ENCODE measurements at regions not wholly inside any gene's neighbourhood (a gene's known extent, or its start where the extent isn't known, plus 50 kb on each side); places are given as distances from the start of the nearest gene placed in this dataset.
"Not testable (repeated sequence)": the region's sequence is repeated elsewhere in the genome, so short reads cannot be mapped to it uniquely, and the experiment has no call there.

DNA sequence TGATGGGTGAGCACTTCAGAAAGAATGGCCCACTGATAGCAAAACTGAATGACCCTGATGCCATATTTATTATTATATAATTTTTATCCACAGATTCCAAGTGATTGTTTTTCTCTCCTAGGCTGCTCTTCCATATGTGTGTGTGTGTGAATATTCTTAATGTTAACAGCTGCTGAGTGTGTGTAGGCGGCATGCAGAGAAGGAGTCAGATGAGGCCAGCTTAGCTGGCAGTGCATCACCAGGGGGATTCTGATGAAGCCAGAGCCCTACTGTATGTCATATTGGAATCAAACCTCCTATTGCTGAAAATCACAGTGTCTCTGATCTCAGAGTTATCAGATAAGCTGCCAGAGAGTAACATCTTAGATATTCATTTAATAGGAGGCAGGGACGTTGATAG, 177.1 kb downstream of the DMAC1 start:
- DNase-seq (ENCODE audit: low read depth, low spot score): no peak

- DNase-seq (ENCODE audit: low read depth, low spot score): no peak
Measured at GRCh38 chr9:7615344-7615743, 184.2 kb downstream of the DMAC1 start.

DNA sequence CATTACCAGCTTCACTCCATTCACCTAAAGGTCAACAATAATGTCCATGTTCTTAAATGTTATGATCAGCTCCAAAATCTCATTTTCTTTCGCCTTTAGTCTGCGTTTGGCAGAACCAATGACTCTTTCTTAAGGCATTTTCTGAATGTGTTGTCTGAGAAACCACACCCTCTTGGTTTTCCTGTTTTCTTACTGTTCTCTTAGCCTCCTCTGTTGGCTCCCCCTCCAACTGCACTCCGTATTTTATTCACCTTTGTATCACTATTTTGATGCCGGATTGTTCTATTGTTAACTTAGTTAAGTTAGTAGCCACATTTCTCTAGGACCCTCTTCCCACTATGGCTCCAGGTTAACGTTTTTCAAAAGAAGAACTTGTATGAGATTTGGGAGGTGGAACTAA, 185.6 kb downstream of the DMAC1 start:
- no peak for DNase-seq (ENCODE audit: low read depth, low spot score)

- DNase-seq (ENCODE audit: low read depth, low spot score): no peak
Measured at GRCh38 chr9:7608261-7608660, 191.3 kb downstream of the DMAC1 start.

DNA sequence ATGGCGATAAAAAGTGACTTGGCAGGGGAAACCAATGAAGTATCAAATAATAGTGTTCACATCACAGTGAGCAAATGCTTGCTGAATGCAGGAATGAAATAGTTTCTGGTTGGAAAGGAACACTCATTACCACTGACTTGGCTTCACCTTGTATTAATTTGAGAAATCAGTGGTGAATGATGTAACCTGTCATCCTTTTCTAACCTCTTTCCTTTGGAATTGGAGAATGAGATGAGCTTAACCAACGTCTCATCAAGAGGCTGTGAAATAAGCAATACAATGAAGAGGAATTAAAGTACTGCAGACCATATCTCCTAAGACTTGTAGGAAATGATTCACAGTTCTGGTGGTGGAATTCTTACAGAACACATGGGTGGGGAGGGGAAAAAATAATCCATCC, 192.2 kb downstream of the DMAC1 start:
- no peak for DNase-seq (ENCODE audit: low read depth, low spot score)

DNA sequence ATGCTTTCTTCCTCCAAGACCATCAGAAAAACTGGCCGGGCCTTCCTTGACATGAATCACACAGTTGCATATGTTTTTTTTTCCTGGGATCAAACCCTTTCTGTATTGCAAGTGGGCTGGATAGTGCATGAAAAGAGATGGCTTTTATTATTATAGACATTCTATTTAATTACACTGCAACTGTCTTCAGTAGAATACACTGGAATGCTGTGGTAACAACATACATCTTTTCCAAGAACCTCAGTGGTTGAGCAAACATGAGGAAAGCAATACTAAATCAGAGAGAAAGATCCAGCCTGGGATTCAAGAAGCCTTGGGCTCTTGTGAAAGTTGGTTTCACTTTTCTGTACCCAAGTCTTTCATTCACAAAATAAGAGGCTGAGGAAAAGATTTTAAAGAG, 193.0 kb downstream of the DMAC1 start:
- DNase-seq (ENCODE audit: low read depth, low spot score): no peak

GRCh38 chr9:7601739-7602138, 197.8 kb downstream of the DMAC1 start:
- no peak for DNase-seq (ENCODE audit: low read depth, low spot score)

DNA sequence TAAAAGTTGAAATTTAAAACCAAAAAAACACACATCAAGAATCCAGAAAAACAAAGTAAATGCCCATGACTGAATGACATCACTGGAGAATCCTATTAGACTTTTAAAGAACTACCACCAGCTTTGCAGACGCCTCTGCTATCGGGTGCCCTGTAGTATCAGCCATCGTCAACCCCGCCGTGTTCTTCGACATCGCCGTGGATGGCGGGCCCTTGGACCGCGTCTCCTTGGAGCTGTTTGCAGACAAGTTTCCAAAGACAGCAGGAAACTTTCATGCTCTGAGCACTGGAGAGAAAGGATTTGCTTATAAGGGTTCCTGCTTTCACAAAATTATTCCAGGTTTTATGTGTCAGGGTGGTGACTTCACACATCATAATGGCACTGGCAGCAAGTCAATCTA, 201.9 kb downstream of the DMAC1 start:
- DNase-seq (ENCODE audit: low read depth, low spot score): no peak

DNA sequence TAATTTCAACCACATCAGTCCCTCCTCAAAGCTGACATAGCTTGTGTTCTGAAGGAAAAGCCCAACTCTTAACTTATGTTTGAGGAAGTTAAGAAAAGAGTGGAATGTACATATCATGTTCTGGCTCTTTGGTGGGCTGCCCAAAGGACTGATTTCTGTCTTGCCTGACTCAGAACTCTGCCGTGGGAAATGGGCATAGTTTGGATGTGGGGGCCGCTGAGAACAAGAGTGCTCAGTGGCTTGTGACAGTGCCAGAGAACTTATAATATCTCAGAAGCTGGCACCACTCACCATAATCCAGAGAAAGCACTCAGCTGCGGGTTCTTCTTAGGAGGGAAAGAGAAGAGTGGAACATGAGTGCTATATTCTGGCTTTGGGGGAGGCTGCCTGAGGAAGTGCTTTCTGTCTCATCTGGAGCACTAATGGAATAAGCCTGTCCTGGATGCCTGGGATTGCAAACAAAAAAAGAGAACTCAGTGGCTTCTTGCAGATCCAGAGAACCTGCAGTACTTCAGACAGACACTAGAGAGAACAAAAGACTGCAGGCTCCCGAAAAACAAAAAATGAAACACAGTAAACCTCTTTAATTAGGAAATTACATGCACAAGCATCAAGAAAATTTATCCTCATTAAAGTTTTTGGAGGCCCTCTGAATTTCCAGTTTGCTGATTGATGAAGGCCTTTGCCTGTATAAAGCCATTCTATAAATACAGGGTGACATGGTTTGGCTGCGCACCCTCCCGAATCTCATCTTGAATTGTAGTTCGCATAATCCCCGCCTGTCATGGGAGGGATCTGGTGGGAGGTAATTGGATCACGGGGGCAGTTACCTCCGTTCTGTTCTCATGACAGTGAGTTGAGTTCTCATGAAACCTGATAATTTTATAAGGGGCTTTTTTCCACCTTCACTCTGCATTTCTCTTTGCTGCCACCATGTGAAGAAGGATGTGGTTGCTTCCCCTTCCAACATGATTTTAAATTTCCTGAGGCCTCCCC, 207.0 kb downstream of the DMAC1 start:
- DNase-seq (ENCODE audit: low read depth, low spot score): no peak

DNA sequence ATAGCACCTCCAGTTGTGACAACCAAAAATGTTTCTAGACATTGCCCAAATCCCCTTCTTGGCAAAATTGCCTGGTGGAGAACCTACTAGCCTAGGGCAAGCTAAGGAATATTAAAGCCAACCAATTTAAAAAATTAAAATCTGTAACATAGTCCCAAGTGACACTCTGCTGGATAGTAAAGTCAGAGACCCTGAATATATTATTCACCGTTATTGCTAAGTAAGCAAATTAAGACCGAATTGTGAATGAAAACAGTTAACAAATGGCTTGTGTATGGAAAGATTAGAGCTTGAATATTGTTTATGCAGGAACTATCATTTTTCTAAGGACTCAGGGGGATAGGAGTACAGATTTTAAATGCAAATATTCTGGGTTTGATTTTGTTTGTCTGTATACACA, 208.1 kb downstream of the DMAC1 start:
- no peak for DNase-seq (ENCODE audit: low read depth, low spot score)

- DNase-seq (ENCODE audit: low read depth, low spot score): no peak
Measured at GRCh38 chr9:7580568-7580967, 219.0 kb downstream of the DMAC1 start.

DNA sequence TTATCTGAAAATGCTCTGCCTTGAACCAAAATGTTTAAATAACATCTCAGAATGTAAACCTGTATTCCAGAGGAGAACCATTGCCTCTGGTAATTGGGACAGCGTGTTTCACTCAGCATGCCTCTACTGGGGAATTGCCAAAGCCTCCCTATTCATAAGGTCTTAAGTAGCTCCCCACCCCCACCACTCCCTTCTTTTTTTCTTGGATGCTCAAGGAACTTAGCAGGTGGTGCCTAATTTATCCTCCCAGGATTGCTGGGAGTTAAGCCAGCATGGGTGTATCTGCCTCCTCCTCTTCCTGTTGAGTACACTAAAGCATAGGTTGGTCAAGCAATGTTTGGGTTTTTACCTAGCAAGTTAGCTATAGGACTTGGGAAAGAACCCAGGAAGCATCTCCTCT, 220.2 kb downstream of the DMAC1 start:
- no peak for DNase-seq (ENCODE audit: low read depth, low spot score)

DNA sequence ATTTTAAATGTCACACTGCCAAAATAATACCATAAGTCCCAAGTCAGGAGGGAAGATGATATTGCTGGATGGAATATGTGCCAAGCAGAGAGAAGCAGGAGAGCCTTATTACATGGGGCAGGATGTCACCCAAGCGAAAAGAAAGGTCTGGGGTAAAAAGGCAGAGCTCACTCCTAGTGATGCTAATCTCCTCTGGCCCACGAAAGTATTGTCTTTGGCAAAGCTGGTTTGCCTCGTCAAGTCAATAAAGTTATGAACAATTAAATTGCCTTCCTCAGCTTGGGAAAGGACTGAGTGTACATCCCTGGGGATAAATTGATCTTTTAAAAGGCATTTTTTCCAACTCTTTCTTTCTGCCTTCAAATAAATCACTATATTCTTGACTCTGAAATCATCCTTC, 220.6 kb downstream of the DMAC1 start:
- no peak for DNase-seq (ENCODE audit: low read depth, low spot score)

- peak; percentile 38 for DNase-seq (ENCODE audit: low read depth, low spot score)
Measured at GRCh38 chr9:7570107-7570720, 229.4 kb downstream of the DMAC1 start.

GRCh38 chr9:7567687-7568086, 231.9 kb downstream of the DMAC1 start:
- no peak for DNase-seq (ENCODE audit: low read depth, low spot score)

GRCh38 chr9:7561527-7562080, 238.0 kb downstream of the DMAC1 start:
- no peak for DNase-seq (ENCODE audit: low read depth, low spot score)

GRCh38 chr9:7560669-7561305, 238.8 kb downstream of the DMAC1 start:
- no peak for DNase-seq (ENCODE audit: low read depth, low spot score)

- no peak for DNase-seq (ENCODE audit: low read depth, low spot score)
Measured at GRCh38 chr9:7554699-7555098, 244.9 kb downstream of the DMAC1 start.

- DNase-seq (ENCODE audit: low read depth, low spot score): not testable (repeated sequence)
Measured at GRCh38 chr9:7552706-7553105, 246.9 kb downstream of the DMAC1 start.

- no peak for DNase-seq (ENCODE audit: low read depth, low spot score)
Measured at GRCh38 chr9:7549249-7549648, 250.3 kb downstream of the DMAC1 start.

GRCh38 chr9:7546261-7546660, 253.3 kb downstream of the DMAC1 start:
- DNase-seq (ENCODE audit: low read depth, low spot score): no peak

All from activated naive CD8-positive, alpha-beta T cell treated with anti-CD3 and anti-CD28 coated beads, Interleukin-2, amount 50 U/mL, for 16 hours (primary cell).